Activated CD8-positive, alpha-beta T cell treated with anti-CD3 and anti-CD28 coated beads for 36 hours (primary cell): ENCODE measurements at regions not wholly inside any gene's neighbourhood (a gene's known extent, or its start where the extent isn't known, plus 50 kb on each side); places are given as distances from the start of the nearest gene placed in this dataset. TPM values are rescaled to one million over a fixed set of nuclear protein-coding genes. Genes with fewer than 3 reads are reported as not detected.

ENCODE experiments used
- ATAC-seq: fragments of 200-7000 bp; cut with Tn5 transposase; one replicate; pipeline ENCODE4 v1.10.0; 2021; ENCODE audit warnings: mild to moderate bottlenecking, moderate library complexity
- CTCF ChIA-PET: fragments of 350-600 bp; sonication (Branson Sonifier 250); formaldehyde crosslinking; loops from one replicate; lab custom pipeline; 2021; ENCODE audit warnings: antibody characterized with exemption; lab: Charles Lee
- POLR2A ChIA-PET: fragments of 350-600 bp; sonication (Branson Sonifier 250); formaldehyde crosslinking; loops from one replicate; lab custom pipeline; 2021; ENCODE audit warnings: antibody characterized with exemption; lab: Charles Lee
- DNase-seq: peaks from one replicate; pipeline ENCODE4 v3.0.0-alpha.2; 2020
- H3K27ac Mint-ChIP-seq: one replicate; pipeline ENCODE4 v1.8.0; 2021; ENCODE audit warnings: mild to moderate bottlenecking, mixed read lengths
- H3K27me3 Mint-ChIP-seq: one replicate; pipeline ENCODE4 v1.8.0; 2021; ENCODE audit warnings: mixed read lengths
- H3K36me3 Mint-ChIP-seq: one replicate; pipeline ENCODE4 v1.8.0; 2021; ENCODE audit warnings: low read depth, mixed read lengths
- H3K4me1 Mint-ChIP-seq: one replicate; pipeline ENCODE4 v1.8.0; 2021; ENCODE audit warnings: low read depth, mixed read lengths
- H3K4me3 Mint-ChIP-seq: one replicate; pipeline ENCODE4 v1.8.0; 2021; ENCODE audit warnings: mild to moderate bottlenecking, moderate library complexity, mixed read lengths
- H3K9me3 Mint-ChIP-seq: one replicate; pipeline ENCODE4 v1.8.0; 2021; ENCODE audit warnings: mixed read lengths
- CTCF ChIP-seq: fragments of 200-600 bp; IDR thresholded peaks from one replicate; pipeline ENCODE4 v1.8.0; 2022; ENCODE audit warnings: antibody characterized with exemption, mild to moderate bottlenecking
- intact Hi-C: fragments of 100-400 bp; cut with micrococcal nuclease; formaldehyde crosslinking; loops from one replicate; pipeline ENCODE4 v1.10.0; 2022
- microRNA-seq: library from miRNA; unstranded; fragments of <30 nt; microRNA quantifications from one replicate; pipeline ENCODE4 v1.2.0, GENCODE V29; 2022; ENCODE audit warnings: borderline microRNAs expressed, borderline replicate concordance

- no peak overlapping the region for H3K4me3 Mint-ChIP-seq
- intact Hi-C loops, result no loop called here
- H3K4me1 Mint-ChIP-seq, result no peaks in the 10 kb centered on the region
- CTCF ChIA-PET, result no interaction called here
- H3K27me3 Mint-ChIP-seq, result no peaks in the 10 kb centered on the region
- POLR2A ChIA-PET, result no interaction called here
- H3K9me3 Mint-ChIP-seq, result peaks cover 11% of the 10 kb centered on the region
- no peak for TF ChIP-seq CTCF
- no peaks in the 10 kb centered on the region for H3K36me3 Mint-ChIP-seq
- no peak overlapping the region for H3K27ac Mint-ChIP-seq
- DNase-seq, result no peak
- ATAC-seq, result no peak
Observed at GRCh38 chr10:20343036-20343435, 526.8 kb downstream of the PLXDC2 start.

Small RNA genes lying in the stretch of these regions (microRNA-seq; reads per million reads assigned to microRNA genes)
- gene MIR4675, result not detected
